GM19238 (cell line): ENCODE measurements at regions not wholly inside any gene's neighbourhood (a gene's known extent, or its start where the extent isn't known, plus 50 kb on each side); places are given as distances from the start of the nearest gene placed in this dataset.

Experiments used
- DNase-seq: peaks from one replicate; pipeline ENCODE4 v3.0.0; 2011; ENCODE audit warnings: low spot score; ENCODE audit not compliant: insufficient read length

DNA sequence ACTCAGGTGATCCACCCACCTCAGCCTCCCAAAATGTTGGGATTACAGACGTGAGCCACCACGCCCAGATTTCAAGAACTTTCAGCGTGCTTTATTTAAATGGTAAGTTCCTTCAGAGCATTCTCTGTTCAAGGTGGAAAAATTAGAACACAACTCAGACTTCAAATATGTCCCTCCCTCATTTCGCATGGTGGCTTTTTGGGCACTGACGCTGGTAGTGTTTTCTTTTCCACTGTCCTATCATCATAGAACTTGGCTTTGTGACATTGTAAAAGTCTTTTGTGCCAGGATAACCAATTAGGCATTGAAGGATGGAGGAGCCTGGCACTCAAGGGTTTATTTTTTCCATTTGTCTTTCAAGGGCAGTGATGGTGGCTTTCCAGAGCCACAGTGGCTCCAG is 190.8 kb downstream of the NUAK1 start:
- DNase-seq: no peak

DNA sequence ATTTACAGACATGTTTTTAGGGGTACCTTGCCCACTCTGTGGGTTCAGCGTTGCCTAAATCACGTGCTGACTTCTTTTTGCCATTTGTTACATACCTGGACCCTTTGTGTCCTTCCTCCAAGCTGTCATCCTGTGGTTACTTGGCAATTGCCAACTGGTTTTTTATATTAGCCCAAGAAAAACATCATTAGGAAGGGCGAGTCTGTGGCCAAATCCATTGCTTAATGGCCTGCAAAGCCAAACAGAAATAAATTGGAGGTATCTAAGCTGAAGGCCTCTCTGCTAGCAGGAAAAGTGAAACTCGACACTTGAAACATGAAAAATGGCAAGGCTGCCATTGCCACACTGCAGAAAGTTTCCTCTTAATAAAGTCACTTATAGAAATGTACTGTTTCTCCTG is 190.4 kb downstream of the NUAK1 start:
- no peak for DNase-seq

DNA sequence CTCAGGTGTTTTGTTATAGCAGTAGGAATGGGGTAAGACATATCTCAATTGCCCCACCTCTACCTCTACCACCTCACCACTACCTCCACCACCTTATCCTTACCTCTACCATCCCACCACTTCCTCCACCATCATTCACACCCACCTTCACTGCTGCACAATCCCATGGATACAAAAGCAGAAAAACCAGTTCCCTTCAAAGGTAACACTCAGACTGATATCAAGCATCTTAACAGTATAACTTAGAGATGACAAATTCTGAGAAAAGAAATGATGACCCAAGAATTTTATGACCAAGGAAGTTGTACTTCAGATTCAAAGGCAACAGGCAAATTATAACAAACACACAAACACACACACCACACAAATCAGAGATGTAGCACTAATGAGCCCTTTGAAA is 189.4 kb downstream of the NUAK1 start:
- DNase-seq: no peak

DNA sequence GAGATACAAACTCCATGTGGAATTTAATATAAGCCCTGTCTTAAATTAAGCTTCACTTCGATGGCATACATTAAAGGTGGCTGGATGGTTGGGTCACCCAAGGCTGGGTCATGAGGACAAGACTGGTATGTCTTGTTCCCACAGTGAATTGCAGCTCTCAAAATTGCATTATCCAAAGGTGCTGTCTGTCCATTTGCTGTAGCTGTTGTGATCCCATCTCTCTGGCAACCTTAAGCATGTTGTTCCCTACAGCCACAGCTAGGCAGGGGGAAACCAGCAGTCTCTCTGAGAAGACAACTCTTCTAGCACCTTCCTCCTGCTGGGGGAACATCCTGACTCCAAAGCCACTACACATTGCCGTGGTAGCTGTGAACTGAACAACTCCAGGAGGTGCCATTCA is 187.0 kb downstream of the NUAK1 start:
- DNase-seq: no peak

DNA sequence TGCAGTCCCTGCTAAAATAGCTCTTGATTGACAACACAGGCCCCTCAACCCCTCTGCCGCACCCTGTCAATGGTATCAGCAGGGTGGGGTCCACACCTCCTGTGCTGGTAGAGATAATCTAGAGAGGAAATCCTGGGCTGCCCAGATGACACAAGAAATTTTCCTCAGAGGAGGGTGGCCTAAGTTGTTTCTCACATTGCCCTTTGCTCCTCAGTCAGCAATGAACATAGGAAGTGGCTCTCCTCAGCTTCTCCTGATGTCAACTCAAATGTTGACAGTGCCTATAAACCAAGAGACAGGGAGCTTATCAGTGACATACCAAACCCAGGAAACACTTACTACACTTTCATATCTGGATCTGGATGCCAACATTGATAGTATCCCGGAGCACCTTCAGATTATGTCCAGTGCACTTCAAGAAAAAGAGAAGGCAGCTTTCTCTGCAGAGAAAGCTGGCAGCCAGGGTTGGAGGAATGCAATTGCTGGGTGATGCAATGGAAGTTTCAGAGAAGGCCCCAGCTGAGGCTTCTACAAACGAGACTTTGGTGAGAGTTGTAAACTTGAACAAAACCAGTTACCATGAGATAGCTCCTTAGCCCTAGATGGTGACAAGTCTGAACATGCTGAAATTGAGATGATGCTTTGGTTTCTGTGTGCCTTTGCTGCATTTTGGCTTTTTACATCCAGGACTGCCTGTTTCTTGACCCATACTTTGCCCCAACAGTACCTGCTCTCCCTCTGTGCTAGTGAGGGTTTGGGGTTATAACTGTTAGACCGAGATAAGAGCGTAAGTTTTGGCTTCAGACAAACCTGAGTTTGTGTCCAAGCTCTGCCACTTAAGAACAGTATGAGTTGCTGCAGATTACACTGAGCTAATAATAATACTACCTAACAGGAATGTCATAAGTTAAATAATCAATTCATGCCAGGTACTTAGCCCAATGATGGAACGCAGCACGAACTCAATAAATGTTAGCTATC is 183.5 kb downstream of the NUAK1 start:
- no peak for DNase-seq

DNA sequence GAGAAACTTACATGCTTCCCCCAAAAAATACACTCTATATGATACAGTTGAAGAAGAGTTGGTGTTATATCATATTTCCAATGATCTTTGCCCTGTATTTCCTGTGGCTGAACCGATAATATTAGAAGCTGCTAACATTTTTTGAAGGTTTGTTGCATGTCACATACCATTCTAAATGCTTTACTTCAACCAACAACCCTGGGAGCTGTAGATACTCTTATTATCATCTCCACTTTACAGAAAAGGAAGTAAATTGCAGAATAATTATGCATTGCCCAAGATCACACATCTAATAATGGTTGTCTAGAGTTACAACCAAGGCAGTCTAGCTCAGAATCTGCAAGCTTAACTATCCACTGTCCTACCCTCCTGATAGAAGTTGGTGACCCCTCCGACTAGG is 182.8 kb downstream of the NUAK1 start:
- DNase-seq: no peak

DNA sequence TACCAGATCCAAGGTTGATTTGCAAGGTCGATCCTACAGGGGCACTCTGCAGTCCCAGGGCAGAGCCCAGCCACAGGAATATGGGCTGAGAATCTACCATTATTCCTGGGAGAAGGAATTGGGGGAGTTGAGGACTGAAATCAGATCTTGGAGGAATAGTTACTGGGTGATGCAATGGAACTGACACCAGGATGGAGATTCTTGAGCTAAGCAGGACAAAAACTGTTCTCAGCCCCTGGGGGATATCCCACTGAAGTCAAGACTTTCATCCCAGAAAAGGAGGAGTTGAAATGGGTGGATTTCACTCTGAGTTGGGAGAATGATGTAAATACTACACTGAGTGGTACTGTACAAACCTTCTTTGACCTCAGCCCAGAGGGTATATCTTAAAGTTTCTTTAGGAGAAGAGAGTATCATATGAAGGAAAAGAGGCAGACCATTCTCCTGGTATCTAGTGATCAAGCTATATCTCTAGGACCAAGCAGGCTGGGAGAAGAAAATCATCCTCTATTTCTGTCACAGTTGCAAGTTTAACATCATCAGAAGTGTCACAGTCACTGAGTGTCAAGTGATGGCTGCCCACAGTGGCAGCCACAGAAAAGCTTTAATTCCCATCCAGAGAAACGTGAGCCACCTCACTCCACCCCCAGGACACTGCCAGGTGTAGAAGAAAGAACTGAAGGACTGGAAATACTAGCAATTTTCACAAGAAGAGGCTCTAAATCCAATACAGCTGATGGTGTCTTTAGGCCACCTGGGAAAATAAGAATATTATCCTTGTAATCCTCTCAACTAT is 181.9 kb downstream of the NUAK1 start:
- no peak for DNase-seq

DNA sequence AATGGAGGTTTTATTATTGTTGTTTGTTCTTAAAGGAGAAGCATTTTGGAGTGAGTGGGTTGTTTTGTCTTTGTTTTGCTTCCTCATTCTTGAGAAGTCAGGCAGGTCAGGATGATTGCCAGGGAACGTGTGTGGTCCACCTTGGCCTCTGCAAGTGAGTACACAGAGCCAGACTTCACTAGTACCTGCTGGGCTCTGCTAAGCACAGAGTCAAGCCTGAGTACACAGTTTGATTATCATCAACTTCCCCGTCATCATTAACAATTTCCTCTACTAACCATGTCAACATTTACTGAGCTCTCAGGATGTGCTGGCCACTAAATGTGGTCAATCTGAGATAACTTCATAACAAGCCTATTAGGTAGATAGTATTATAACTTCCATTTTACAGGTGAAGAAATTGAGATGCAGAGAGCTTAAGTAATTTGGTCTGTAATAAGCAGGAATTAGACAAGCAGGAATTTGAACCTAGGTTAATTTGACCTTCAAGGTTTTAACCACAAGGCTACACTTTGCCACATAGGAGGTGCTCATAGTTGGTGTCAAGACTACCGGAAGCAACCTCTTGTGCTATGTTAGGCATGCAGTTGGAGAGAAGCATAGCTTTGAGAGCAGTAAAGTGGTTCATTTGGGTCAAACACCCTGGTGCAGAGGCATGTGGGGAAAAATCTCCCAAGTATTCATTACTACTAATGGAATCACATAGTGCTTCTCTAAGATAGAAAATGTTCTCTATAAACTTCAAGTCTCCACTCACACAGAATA is 178.3 kb downstream of the NUAK1 start:
- no peak for DNase-seq

DNA sequence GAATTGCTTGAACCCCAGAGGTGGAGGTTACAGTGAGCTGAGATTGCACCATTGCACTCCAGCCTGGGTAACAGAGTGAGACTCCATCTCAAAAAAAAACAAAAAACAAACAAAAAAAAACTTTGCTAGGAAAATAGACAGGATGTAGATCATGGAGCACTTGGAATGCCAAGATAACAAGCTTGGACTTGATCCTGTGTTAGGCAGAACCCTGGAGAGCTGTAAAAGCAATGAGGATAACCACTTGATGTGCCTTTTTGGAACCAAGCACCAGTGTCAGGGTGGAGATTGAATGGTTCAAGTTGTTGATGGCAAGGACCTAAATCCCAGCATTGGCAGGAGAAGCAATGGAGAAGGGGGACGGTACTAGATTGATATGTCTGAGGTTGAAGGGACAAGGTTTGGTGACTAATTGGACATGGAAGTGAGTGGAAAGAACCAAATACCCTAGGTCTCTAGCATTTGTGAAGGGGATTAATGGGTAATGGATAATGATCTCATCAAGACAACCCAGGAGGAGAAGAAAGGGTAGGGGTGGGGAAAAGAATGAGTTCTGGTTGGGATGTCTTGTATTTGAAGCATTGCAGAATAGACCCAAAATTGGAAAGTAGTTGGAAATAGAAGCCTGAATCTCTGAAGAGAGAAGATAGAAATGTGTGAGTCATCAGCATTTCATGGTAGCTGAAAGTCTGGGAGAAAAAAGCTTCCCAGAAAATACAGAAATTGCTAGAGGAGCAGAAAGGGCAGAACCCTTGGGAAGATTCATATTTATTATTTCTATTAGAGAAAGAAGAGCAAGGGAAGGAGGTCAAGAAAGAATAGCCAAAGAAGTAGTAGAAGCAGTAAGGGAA is 176.7 kb downstream of the NUAK1 start:
- DNase-seq: no peak

DNA sequence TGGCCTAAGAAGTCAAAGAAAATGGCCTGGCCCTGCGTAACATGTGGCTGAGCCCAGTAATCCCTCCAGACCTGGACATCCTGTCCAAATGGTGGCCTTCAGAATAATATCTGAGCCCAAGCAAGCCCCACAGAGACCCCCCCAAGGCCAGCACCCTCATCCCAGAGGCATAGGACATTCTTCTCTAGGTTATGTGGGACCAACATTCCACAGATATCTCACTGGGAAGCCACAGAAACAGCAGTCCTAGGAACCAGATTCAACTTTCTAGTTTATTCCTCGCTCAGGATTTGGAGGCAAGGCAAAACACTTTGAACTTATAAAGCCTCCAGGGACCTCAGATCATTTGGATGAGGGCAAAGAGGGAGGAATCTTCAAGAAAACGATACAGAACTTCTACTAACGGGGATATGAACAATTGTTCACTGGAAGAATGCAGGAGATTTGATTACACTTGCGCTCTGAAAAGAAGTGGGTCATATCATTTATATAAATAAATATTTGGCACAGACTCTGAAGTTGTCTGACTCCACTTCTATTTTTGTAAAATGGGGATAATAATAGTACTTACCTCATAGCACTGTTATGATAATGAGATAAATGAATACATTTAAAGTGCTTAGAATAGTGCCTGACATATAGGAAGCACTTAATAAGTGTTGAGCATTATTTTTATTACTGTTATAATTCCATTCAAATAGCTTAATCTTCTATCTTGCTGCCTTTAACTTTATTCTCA is 171.5 kb downstream of the NUAK1 start:
- no peak for DNase-seq

DNA sequence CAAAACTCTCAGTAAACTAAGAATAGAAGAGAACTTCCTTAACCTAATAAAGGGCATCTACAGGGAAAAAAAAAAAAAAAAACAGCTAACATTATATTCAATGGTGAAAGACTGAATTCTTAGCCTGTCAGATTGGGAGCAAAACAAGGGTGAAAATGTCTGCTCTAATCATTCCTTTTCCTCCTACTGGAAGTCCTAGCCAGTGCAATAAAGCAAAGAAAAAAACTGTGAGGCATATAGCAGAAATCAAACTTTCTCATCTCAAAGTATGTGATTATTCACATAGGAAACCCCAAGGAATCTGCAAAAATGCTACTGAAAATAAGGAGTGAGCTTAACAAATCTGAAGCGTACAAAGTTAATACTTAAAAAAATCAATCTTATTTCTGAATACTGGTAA is 170.7 kb downstream of the NUAK1 start:
- no peak for DNase-seq

DNA sequence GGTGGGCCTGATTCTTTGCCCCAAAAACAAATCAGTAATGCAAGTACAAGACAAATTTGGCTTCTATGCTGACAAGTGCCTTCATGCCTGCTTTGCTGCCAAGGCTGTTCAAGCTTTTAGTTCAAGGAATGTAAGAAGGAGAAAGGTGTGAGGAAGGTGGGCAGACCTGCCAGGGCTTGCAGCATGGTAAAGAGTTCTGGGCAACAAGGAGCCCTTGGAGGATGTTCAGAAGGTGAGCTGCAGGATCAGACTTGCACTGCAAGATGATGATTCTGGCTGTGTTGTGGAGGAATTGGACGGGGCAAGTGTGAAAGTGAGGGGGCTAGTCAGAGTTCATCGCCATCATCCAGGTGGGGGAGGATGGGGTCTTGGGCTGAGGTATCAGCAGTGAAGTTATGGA is 167.9 kb downstream of the NUAK1 start:
- no peak for DNase-seq

DNA sequence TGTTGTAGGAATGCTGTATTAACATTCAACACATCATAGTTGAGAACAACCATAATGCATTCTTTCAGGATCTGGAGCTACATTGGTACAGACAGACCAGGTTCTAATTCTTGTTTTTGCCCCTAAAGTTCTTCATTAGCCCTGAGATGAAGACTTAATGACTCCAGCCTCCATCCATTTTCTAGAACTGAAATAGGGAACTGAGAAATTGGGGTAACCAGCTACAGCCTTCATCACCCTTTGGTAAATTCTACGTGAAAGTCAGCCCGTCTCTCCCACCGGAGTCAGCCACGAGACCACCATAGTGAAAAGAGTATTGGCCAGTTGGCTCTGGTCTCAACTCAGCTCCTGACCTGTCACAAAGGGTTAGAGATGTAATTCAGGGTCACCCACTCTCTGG is 164.0 kb downstream of the NUAK1 start:
- no peak for DNase-seq

DNA sequence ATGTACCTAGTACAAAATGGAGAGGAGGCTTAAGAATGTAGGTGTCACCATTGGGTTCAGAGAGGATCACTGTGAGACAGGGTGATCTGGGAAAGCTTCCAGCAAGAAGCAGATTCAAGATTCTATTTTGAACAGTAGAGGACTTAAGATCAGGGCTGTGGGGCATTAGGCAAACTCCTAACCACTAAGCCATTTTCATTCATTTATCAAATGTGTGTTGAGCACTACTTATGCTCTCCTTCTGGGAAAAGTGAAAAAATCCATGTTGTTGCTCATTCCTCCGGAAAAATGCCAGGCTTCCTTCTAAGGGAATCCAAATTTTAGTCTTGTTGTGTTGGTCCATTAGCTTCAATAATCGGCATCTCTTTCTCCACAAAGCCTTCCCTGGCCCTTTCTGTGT is 163.4 kb downstream of the NUAK1 start:
- DNase-seq: no peak

DNA sequence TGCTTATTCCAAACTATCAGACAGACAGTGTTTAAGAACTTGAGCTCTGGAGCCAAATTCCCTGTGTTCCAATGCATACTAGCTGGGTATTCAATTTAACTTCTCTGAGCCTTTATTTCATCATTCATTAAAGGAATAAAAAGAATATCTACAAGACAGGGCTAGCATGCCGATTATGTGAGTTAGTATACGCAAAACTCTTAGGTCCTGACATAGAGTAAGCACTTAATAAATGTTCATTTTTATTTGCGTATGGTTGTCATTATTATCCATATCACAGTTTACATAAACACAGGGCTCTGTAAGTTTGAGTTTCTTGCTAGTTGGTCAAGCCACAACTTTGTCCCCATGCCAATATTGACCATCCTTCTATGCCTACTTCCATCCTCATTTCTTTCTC is 161.5 kb downstream of the NUAK1 start:
- DNase-seq: no peak

DNA sequence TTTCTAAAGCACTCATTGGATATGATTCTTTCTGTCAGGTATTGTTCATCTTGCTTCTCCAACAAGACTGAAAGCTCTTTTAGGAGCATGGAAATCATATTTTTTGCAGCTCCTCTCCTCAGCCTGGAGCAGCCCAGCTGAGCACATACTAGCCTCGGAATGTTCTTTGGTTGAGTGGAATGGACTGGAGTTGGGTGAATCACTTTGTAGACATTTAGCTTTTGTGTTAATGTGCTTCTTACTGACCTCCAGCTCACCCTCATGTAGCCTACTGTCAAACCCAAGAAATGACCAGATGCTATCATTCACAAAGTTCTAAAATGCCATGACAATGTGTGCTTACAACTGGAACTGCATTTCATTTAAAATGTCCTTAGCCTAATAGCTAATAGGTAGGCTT is 161.1 kb downstream of the NUAK1 start:
- no peak for DNase-seq

DNA sequence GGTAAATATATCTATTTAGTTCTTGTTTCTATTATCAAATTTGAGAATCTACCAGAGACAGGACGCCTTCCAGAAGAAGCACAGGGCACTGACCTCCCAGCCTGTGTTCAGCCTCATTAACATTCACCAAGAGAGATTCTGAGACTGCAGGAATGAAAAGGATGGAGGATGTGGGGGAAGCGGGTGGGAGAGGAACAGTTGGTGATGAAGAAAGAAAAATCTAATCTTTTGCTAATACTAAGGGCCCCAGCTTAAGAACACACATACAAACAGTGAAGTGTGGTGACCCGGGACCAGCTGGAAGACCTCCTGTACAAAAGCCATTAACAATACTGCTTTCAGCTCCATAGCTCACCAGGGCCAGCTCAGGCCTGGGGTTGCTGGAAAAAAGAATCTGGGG is 160.5 kb downstream of the NUAK1 start:
- no peak for DNase-seq

DNA sequence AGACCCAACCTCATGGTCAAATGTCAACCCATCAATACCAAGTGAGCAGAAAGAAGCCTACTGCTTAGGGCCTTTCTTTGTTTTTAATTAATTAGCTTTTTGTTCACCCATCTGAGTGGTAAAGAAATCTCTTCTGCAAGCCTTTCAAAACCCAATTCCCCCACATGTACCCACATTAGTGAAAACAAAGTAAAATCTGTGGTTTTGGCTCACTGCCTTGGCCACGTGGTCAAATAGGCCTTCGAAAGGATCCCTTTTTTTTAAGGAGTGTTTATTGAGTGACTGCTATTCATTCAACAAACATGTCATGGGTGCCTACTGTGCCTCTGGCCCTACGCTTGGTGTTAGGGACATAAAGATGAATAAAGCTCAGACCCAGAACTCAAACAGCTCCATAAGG is 160.1 kb downstream of the NUAK1 start:
- DNase-seq: no peak

DNA sequence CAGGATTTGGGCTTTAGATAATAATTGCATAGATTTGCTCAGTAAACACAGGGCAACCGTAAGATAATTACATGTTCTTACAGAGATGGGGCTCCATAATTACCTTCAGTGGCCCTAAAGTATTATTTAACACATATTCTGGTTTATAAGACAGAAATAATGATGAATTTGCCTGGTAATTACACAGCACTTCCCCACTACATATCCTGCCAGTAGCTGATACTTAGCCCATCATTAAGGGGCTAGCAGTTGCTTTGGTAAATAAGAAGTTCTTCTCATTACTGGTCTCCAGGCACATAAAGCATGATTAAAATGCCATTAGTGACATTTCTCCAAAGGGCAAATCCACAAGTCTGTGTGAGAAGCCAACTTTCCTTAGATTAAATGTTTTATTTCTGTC is 158.7 kb downstream of the NUAK1 start:
- DNase-seq: no peak

DNA sequence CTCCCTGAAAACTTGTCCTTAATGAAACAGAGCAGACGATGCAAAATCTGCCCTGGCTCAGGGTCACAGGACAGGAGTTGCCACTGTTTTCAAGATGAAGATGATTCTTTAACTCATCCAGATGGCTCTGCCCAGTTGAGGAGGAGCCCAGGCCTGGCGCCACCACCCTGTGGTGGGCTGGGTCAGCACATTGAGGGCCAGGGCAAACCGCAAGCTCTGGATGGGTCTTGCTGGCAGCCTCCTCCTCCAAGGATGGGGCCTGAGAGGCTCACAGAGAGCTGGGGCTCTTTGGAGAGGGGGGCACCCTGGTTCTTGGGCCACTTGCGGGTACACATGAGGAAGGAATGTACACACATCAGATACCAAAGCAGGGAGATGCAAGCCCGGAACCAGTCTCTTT is 158.2 kb downstream of the NUAK1 start:
- no peak for DNase-seq
